HG02840 (cell line): ENCODE measurements at regions not wholly inside any gene's neighbourhood (a gene's known extent, or its start where the extent isn't known, plus 50 kb on each side); places are given as distances from the start of the nearest gene placed in this dataset.
"Not testable (repeated sequence)": the region's sequence is repeated elsewhere in the genome, so short reads cannot be mapped to it uniquely, and the experiment has no call there.

Source experiments
- ATAC-seq: cut with Tn5 transposase; IDR thresholded peaks from one replicate; pipeline ENCODE4 v1.9.1; 2021; ENCODE audit warnings: mild to moderate bottlenecking, moderate library complexity, moderate number of reproducible peaks; ENCODE audit not compliant: unreplicated experiment, low FRiP score

DNA sequence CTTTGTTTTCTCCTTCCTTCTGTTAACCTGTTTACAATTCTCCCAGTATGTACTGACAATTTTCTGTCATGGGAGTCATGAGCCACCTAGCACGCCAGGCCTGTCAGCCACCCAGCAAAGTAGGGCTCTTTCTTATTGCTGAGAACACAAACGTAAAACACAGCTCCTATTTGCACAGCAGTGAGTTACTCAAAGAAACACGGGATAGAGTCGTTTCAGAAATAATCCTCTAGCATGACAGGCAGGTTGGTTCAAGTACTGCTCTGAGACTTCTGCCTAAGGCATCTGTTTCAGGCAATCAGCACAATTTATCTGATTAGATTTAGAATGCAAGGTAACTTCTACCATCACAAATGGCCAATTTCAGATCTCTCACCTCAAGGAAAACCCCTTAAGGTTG, 88.8 kb downstream of the CD24 start:
- ATAC-seq, result no peak

DNA sequence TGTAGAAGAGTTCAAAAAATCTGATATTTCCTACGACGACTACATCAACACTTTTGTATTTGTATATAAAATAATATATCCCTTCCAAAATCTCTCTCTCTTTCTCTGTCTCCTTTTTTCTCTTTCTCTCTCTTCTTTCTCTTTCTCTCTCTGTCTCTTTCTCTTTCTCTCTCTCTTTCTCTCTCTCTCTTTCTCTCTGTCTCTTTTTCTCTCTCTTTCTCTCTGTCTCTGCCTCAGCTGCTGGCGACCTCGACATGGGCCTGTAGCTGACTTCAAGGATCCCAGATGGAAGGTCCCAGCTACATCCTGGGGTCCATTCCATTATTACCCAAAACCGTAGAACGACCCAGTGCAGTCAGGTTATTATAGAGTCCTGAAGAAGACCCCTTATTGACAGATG, 90.0 kb downstream of the CD24 start:
- no peak for ATAC-seq

DNA sequence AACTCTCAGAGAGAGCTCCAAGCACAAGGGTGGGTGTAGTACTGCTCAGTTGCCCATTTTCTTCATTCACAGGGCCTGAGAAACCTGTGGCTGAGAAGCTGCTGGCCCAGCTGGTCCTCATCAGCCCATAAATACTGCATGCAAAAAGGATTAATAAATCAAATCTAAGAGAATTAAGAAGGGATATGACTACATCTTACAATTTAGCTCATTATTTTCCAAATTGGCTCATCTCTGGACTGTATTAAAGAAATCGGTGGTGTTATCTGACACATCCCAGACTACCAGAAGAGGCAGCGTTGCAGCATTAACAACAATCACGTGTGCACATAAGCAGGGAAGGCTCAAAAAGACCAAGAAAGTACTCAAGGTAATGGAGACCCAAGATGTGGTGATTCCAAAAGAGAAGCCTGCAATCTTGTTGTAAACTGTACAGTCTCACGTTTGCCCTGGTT, 90.7 kb downstream of the CD24 start:
- ATAC-seq, result no peak

DNA sequence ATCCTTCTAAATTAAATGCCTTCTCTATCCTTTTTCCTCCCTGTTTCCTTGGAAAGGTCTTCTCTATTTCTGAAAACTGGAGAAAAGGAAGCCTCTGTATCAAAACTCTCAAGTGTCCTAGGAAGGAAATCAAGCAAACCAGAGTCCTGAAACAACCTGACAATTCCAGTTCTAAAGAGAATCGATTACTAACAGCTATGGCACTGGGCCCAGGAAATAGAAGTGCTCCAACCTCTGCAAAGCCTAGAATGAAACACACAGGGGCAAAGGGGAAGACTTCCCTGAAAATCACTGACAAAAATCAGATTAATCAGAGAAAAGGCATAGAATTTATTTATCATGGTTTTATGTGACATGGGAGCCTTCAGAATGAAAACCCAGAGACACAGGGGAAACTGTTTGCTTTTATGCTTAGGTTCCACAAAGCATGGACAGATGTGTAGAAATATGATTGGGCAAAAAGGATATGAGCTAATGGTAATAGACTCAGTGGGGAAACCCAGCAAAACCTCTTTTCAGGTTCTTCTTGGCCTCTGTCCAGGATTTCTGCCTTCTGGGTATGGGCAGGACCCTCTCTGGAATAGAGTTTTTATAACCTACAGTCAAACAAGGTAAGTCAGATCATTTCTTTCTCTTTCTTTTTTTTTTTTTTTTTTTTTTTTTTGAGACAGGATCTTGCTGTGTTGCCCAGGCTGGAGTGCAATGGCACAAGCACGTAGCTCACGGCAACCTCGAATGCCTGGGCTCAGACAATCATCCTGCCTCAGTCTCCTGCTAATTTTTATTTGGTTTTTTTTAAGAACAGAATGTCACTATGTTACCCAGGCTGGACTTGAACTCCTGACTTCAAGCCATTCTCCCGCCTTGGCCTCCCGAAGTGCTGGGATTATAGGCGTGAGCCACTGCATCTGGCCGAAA, 91.7 kb downstream of the CD24 start:
- no peak for ATAC-seq

DNA sequence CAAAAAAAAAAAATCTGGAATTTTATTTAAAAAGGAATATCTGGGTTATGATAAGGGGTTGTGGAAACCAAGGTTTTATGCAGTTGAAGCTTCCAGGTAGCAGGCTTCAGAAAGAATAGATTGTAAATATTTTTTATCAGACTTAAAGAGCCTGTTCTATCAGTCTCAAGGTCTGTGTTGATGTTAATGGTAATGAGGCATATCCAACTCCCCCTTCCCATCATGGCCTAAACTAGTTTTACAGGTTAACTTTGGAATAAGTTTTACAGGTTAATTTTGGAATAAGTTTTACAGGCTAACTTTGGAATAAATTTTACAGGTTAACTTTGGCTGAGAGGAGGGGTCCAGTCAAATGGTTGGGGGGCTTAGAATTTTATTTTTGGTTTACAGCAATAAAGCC, 92.4 kb downstream of the CD24 start:
- no peak for ATAC-seq

DNA sequence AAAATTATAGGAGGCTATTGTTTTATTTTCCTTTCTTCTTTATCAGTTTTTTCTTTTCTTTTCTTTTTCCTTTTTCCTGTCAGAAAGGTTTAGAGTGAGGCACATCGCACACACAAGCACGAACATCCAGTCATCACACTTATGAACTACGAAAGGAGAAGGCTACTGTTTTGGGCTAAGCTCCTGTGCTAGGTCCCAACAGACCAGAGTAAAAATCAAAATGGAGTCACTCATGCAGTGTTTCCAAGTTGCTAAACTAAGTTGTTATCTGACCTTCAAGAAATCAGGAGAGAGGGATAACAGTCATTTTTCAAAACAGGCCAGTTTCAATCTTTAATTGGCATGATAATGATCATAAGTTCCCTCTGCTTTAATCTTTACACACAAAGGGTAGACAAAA, 93.6 kb downstream of the CD24 start:
- ATAC-seq, result no peak

DNA sequence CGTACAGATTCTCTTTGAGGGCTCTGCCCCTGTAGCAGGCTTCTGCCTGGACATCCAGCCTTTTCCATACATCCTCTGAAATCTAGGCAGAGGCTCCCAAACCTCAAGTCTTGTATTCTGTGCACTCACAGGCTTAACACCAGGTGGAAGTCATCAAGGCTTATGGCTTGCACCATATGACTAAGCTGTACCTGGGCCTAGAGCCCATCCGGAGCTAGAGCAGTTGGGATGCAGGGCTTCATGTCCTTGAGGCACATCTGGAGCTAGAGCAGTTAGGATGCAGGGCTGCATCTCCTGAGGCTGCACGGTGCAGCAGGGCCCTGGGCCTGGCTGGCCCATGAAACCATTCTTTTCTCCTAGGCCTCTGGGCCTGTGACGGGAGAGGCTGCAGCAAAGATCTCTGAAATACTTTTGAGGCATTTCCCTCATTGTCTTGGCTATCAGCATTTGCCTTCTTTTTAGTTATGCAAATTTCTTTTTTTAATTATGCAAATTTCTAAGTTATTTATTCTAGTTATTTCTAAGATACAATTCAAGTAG, 98.7 kb downstream of the CD24 start:
- no peak for ATAC-seq

DNA sequence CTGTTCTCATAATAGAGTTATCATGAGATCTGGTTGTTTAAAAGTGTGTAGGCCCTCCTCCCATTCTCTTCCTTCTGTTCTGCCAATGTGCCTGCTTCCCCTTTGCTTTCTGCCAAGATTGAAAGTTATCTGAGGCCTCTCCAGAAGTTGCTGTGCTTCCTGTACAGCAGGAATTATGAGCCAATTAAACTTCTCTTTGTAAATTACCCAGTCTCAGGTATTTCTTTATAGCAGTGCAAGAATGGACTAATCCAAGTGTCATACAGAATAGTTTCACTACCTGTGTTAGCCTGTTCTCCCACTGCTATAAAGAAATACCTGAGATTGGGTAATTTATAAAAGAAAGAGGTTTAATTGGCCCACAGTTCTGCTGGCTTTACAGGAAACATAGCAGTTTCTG, 100.0 kb downstream of the CD24 start:
- ATAC-seq, result no peak

DNA sequence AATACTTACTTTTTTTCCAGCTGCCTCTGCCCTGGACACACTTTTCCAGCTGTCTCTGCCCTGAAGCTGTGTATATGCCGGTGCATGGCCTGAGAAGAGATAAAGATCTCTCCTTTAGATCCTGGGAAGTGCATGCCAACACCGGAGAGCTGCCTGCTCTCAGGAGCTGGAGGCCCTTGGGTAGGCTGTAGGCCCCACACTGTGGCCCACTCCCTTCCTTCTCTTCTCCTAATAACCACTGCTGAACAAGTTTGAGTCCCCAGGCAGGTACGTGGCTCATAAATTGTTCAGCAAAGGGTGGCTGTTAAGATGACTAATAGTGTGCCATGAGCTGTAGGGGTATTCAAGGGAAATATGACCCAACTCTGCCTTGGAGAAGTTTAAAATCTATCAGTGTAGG, 102.5 kb downstream of the CD24 start:
- ATAC-seq, result no peak

DNA sequence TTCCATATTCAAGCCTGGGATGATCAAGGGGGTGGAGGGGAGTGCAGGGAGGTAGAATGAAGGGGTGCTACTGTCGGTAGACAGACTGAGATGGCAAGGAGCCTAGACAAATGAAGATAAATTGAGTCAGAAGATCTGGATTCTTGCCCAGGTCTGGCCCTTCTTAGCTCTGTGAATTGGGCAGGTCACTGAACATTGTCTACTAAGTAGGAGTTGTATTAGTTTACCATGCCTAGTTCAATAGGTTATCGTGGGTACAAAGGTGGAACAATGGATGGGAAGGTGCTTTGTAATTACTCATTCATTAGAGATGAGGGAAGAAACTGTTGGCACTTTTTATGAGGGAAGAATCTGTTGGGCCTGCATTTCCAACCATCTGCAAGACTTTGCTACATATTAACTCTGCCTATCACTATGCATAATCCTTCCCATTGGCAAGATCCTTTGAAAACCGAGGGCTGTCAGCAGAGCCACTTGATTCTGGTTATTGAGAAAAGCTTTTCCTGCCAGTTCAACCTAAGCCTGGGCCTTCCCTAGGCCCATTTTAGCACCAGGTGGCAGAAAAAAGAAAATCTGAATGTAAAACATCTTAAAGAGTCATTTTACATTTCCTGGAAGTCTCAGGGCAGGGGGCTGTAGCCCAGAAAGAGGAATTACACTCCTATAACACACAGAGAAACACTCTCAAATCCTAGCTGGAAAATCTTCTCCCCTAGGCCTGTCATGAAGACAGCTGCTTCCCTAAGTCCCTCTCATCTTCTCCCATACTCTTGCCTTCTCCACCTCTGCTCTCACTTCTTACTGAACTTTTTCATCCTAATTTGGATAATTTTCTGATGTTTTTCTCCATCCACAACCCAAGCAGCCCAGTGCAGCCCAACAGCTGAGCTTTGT, 103.5 kb downstream of the CD24 start:
- no peak for ATAC-seq

DNA sequence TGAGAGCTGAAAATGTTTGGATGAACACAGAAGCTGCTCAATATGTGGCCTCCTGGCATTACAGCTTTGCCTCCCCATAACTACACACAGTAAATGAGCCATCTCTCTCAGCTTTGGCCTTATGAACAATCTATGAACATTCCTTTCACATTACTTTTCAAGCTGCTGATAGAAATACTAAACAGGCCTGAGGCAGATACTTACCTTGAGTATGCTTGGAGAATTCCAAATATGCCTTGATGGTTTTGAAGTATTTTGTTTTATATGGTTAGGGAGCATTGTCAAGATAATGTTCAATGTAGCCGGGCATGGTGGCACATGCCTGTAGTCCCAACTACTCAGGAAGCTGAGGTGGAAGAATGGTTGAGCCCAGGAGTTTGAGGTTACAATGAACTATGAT, 104.5 kb downstream of the CD24 start:
- ATAC-seq, result no peak

DNA sequence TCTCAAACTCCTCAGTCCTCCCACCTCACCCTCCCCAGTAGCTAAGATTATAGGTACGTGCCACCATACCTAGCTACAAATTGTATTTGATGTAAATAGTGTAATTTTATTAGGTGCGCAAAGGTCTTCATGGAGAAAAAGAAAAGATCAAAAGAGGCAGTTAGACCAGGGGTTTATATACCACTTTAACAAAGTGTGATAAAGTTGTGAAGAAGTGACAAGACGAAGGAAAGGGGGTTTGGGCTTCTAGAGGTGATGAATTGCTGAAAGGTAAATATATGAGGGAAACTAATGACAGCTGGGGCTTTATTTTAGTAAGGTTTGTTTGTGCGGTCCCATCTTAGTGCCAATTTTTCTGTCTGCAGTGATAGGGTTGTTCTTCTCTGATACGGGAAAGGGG, 105.3 kb downstream of the CD24 start:
- ATAC-seq, result no peak

DNA sequence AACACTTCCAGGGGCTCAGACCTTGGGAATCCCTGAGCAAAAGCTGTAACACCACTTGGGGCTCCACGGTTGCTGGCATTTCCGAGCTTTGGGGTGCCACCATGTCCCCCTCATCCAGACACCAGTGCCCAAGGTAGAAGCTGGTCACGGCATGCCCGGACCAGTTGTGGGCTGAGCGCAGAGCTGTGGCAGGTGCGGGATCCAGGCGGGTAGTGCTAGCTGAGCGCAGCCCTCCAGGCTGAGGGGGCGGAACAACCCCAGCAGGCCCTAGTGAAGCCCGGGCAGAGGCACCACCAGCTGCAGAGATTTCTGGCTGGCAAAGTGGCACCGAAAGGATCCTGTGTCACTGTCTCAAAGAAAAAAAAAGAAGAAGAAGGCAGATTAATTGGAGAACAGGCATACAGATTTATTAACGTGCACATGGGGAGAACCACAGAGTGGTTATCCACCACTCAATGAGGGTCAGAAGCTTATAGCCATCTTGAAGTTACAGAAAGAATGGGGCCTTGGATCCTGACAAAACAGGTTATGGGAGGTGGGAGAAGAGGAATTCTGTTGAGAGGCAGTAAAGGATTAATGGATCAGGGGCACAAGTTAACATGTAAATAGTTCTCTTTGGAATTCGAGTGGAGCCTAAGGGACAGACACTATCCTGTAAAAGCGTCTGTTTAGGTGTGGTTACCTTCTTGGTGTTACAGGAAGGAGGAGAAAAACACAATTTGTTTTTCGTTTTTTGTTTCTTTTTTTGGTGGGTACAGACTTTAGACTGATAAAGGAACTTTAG, 107.5 kb downstream of the CD24 start:
- ATAC-seq, result no peak

DNA sequence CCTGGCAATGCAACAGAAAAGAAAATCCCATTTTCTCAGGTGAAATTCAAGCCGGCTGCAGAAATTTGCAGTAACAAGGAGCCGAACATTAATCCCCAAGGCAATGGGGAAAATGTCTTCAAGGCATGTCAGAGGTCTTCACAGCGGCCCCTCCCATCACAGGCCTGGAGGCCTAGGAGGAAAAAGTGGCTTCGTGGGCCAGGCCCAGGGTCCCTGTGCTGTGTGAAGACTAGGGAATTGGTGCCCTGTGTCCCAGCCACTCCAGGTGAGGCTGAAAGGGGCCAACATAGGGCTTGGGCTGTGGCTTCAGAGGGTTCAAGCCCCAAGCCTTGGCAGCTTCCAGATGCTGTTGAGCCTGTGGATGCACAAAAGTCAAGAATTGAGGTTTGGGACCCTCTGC, 111.7 kb downstream of the CD24 start:
- ATAC-seq, result no peak

DNA sequence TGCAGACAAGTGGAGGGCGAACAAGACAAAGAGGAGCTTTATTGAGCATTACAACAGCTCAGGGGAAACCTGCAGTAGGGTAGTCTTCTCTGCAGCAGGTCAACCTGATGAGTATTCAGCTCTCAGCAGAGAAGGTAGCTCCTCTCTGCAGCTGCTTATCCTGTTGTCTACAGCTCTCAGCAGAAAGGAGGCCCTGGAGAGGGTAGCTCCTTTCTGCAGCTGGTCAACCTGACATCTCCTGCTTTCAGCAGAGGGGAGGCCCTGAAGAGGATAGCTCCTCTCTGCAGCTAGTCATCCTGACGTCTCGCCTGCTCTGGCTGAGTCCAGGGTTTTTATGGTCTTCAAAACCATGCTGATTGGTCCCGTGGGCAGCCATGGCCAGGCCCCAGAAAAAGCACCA, 113.6 kb downstream of the CD24 start:
- ATAC-seq, result no peak

DNA sequence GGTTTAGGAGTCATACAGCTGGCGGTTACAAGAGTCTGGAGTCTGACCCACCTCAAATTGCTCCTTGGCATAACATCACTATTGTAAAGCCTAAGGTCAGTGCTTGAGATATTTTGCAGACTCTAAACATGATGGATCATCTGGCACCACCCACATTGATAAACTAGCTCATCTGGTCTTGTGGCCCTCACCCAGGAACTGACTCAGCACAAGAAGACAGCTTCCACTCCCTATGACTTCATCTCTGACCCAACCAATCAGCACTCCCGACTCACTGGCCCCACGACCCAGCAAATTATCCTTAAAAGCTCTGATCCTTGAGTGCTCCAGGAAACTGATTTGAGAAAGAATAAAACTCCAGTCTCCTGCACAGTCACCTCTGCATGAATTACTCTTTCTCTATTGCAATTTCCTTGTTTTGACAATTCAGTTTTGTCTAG, 115.9 kb downstream of the CD24 start:
- ATAC-seq, result no peak

DNA sequence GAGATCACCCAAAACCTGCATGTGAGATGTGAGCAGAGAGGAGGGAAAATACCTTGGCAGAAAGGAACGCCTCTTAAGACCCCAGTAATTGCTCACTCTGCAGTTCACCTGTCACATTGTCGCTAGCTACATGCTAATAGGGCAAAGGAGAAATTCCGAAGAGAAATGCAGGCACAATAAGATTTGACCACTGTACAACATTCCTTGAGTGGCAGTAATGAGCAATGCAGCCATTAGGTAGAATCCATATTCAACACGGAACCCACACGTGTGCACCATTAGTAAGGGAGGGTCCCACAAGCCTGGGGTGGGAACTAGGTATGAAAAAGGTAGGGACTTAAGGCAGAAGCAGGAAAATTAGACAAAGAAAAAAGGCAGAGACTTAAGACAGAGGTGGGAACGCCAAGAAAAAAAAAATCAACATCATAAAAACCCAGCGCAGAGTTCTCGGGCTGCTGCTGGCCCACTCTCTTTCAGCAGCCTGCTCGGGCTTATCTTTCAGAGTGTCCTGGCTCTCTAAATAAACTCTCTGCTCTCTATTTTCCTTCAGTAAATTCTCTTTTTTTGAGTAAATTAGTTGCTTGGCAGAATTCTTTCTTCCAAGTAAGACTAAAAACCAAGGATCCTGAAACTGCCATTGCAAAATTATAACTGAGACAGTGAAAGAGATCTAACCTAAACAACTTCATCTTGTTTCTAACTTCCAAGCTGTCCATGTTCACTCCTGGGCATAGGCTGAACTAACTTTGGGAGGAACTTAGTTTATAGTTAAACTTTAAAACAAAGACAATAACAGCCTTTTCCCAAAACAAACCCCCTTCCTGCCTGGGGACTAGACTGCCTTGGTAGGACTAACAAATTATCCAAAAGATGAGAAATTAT, 116.5 kb downstream of the CD24 start:
- no peak for ATAC-seq

DNA sequence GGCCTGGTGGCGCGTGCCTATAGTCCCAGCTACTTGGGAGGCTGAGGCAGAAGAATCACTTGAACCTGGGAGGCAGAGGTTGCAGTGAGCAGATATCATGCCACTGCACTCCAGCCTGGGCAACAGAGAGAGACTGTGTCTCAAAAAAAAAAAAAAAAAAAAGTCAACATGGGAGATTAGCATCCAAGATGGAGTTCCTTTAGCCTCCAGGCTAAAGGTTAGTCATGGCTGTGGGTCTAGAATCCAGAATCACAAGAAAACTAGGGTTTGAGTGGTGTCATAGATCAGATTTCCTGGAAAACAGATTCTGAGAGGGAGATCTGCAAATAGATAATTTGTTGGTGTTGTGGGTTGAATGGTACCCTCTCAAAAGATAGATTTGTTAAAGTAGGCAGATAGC, 117.2 kb downstream of the CD24 start:
- not testable (repeated sequence) for ATAC-seq

DNA sequence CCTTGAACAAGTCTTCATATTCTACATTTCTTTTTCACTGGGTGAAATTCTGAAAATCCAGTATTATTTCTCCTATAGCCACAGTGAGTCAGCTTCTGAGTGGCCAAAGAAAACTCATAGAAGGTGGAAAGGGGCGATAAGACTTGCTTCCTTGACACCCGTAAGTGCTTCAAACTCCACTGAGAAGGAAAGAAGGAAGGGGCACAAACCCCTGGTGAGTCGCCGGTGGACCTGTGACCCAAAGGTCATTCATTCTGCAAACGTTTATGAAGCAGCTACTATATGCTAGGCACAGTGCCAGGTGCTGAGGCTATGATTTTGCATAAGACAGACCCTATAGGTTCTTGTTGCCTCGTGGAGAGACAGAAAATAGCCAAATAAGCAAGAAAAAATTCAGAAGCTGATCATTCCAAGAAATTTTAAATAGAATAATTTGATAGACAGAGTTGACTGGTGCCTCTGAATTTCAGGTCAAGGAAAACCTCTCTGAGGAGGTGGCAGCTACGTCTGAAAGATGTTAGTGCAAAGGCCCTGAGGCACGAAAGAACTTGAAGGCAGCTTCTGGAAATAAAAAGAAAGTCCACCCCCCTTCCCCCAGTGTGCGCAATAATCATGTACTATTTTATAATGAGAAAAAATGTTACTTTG, 118.2 kb downstream of the CD24 start:
- no peak for ATAC-seq
